Spleen (tissue), 11 donors: ENCODE measurements at regions not wholly inside any gene's neighbourhood (a gene's known extent, or its start where the extent isn't known, plus 50 kb on each side); places are given as distances from the start of the nearest gene placed in this dataset.

Experiments used
- DNase-seq: peaks from one replicate; pipeline ENCODE4 v3.0.0-alpha.2; 2020
- H3K27ac ChIP-seq, 8 donors: fragments of 200-600 bp; sonication (generic) in 7 of 8; 1 replicate in 4 of 8; 2 replicates in 4 of 8; pipeline versions ENCODE4 v1.5.0 to v1.8.0; 2016 to 2021; ENCODE audit warnings: inconsistent platforms in 4 of 8, mild to moderate bottlenecking in 4 of 8, moderate library complexity in 1 of 8
- H3K27me3 ChIP-seq, 7 donors: fragments of 200-600 bp; sonication (generic) in 6 of 7; replicated peaks in 1 of 7; 1 replicate in 4 of 7; 2 replicates in 3 of 7; pipeline versions ENCODE4 v1.5.0 to v1.8.0; 2016 to 2021; ENCODE audit warnings: inconsistent platforms in 3 of 7, mild to moderate bottlenecking in 1 of 7
- H3K36me3 ChIP-seq, 6 donors: fragments of 200-600 bp; sonication (generic) in 5 of 6; 1 replicate in 4 of 6; 2 replicates in 2 of 6; pipeline versions ENCODE4 v1.5.0 to v1.8.0; 2016 to 2021; ENCODE audit warnings: inconsistent platforms in 2 of 6
- H3K4me1 ChIP-seq, 6 donors: fragments of 200-600 bp; sonication (generic) in 5 of 6; 1 replicate in 3 of 6; 2 replicates in 3 of 6; pipeline versions ENCODE4 v1.5.0 to v1.8.0; 2016 to 2021; ENCODE audit warnings: inconsistent platforms in 3 of 6
- H3K4me3 ChIP-seq, 8 donors: fragments of 200-600 bp; sonication (generic) in 7 of 8; 1 replicate in 4 of 8; 2 replicates in 4 of 8; pipeline versions ENCODE4 v1.5.0 to v1.8.0; 2016 to 2021; ENCODE audit warnings: inconsistent platforms in 4 of 8, mild to moderate bottlenecking in 4 of 8, moderate library complexity in 2 of 8
- H3K9me3 ChIP-seq, 8 donors: fragments of 200-600 bp; sonication (generic) in 7 of 8; 1 replicate in 4 of 8; 2 replicates in 4 of 8; pipeline versions ENCODE4 v1.5.0 to v1.8.0; 2016 to 2021; ENCODE audit warnings: inconsistent platforms in 4 of 8
- CTCF ChIP-seq, 11 experiments: fragments of 200-600 bp in 7 of 11; fragments of 450-650 bp in 4 of 11; sonication (generic) in 4 of 11; IDR thresholded peaks in 8 of 11; conservative IDR thresholded peaks in 3 of 11; 1 replicate in 7 of 11; 2 replicates in 4 of 11; pipeline versions ENCODE4 v1.4.0 to v1.8.0; 2016 to 2021; ENCODE audit warnings: antibody characterized with exemption in 11 of 11, inconsistent platforms in 4 of 11, mild to moderate bottlenecking in 1 of 11
- POLR2A ChIP-seq, 3 donors: fragments of 450-650 bp; IDR thresholded peaks; one replicate each; pipeline ENCODE4 v1.5.1; 2017; ENCODE audit warnings: antibody characterized with exemption in 3 of 3, mild to moderate bottlenecking in 1 of 3
- POLR2AphosphoS5 ChIP-seq, 3 donors: sonication (generic); formaldehyde crosslinking; IDR thresholded peaks; one replicate each; pipeline ENCODE4 v1.5.1; 2017; ENCODE audit warnings: antibody characterized with exemption in 3 of 3
- WGBS, 5 donors: extraction: QIAGEN DNeasy Blood & Tissue Kit in 3 of 5; methylation state at CpG; one replicate each; pipeline versions ENCODE4 v1.1.5 to v1.1.7; 2013 to 2018; 5-methylcytosine and 5-hydroxymethylcytosine counted together
- intact Hi-C: fragments of 100-400 bp; cut with DNase I; formaldehyde crosslinking; loops from one replicate; pipeline ENCODE4 v1.15.0; 2023; ENCODE audit warnings: low total_unique reads
- donor health status: healthy with polysubstance abuse.
- donor health status: DM: no; HTN: no; CAD: no; lungs with moderate emphysema.
- donor health status: DM: no; HTN: no; CAD: no.
- donor health status: Bipolar disorder and iron deficiency.
- donor health status: healthy.
- donor health status: DM: no; HTN: no; CAD: no.
- donor health status: DM: yes; HTN: yes; CAD: no.

- no peaks in the 10 kb centered on the region for H3K36me3 ChIP-seq
- H3K9me3 ChIP-seq: no peaks in the 10 kb centered on the region
- H3K27me3 ChIP-seq: peaks cover 0 to 48% (median 0%) of the 10 kb centered on the region in 7 donors
- H3K4me1 ChIP-seq: peaks cover 0 to 12% (median 0%) of the 10 kb centered on the region in 6 donors
- 77 to 91% (median 85%) methylated on average over 6 to 10 of the region's 10 CpGs for WGBS, 5 donors
- intact Hi-C loops: no loop called here
- no peak overlapping the region for H3K4me3 ChIP-seq
- DNase-seq: peak; percentile 62
- TF ChIP-seq POLR2A (IDR thresholded peaks at IDR 0.05) (no peak), POLR2AphosphoS5 (IDR thresholded peaks at IDR 0.05) (no peak), CTCF (IDR thresholded peaks at IDR 0.05 in 8 of 11, conservative IDR thresholded peaks at IDR 0.05 in 3 of 11) (no peak)
- no peak overlapping the region for H3K27ac ChIP-seq
Observed at GRCh38 chr2:240196716-240197461, 56.4 kb upstream of the OTOS start.

GRCh38 chr2:240197462-240198139 is 57.1 kb upstream of the OTOS start:
- 93 to 97% (median 96%) methylated on average over 17 of the region's 17 CpGs for WGBS, 5 donors
- TF ChIP-seq CTCF (IDR thresholded peaks at IDR 0.05 in 8 of 11, conservative IDR thresholded peaks at IDR 0.05 in 3 of 11) (no peak), POLR2A (IDR thresholded peaks at IDR 0.05) (no peak), POLR2AphosphoS5 (IDR thresholded peaks at IDR 0.05) (no peak)
- Histone ChIP-seq H3K27ac (no peak overlapping the region), H3K27me3 (peaks cover 0 to 45% (median 0%) of the 10 kb centered on the region in 7 donors), H3K9me3 (no peaks in the 10 kb centered on the region), H3K36me3 (no peaks in the 10 kb centered on the region), H3K4me1 (peaks cover 0 to 12% (median 0%) of the 10 kb centered on the region in 6 donors), H3K4me3 (no peak overlapping the region)
- peak; percentile 18 for DNase-seq
- intact Hi-C loops: no loop called here

- H3K27me3 ChIP-seq: peaks cover 0 to 48% (median 0%) of the 10 kb centered on the region in 7 donors
- no peak overlapping the region for H3K27ac ChIP-seq
- WGBS, 5 donors: 90 to 96% (median 92%) methylated on average over 6 of the region's 6 CpGs
- H3K36me3 ChIP-seq: no peaks in the 10 kb centered on the region
- H3K4me1 ChIP-seq: peaks cover 0 to 12% (median 0%) of the 10 kb centered on the region in 6 donors
- TF ChIP-seq POLR2A (IDR thresholded peaks at IDR 0.05): no peak
- no peak for TF ChIP-seq CTCF (IDR thresholded peaks at IDR 0.05 in 8 of 11, conservative IDR thresholded peaks at IDR 0.05 in 3 of 11)
- TF ChIP-seq POLR2AphosphoS5 (IDR thresholded peaks at IDR 0.05): no peak
- peak; percentile 18 for DNase-seq
- intact Hi-C loops: no loop called here
- H3K4me3 ChIP-seq: no peak overlapping the region
- no peaks in the 10 kb centered on the region for H3K9me3 ChIP-seq
Observed at GRCh38 chr2:240198226-240198625, 57.8 kb upstream of the OTOS start.
